ENCODE measurements at regions not wholly inside any gene's neighbourhood (a gene's known extent, or its start where the extent isn't known, plus 50 kb on each side); places are given as distances from the start of the nearest gene placed in this dataset.

- Histone ChIP-seq H3K27ac (replicated peaks) (no peak overlapping the region), H3K4me3 (replicated peaks; ENCODE audit: insufficient read depth, low read length) (no peak overlapping the region), H3K27me3 (ENCODE audit: insufficient read depth, poor library complexity, severe bottlenecking) (no peaks in the 10 kb centered on the region)
- no peak for DNase-seq (ENCODE audit: low read depth in 1 of 2, low spot score in 1 of 2)
- TF ChIP-seq POLR2AphosphoS5 (IDR thresholded peaks at IDR 0.05; ENCODE audit: low read depth) = no peak
- TF ChIP-seq GABPA (IDR thresholded peaks at IDR 0.05; ENCODE audit: low read depth) = no peak
- no peak for TF ChIP-seq CTCF (IDR thresholded peaks at IDR 0.05; ENCODE audit: insufficient read depth, low read length)
- no peak for TF ChIP-seq SPI1 (IDR thresholded peaks at IDR 0.05; ENCODE audit: borderline replicate concordance, low read depth)
- TF ChIP-seq REST (IDR thresholded peaks at IDR 0.05; ENCODE audit: insufficient replicate concordance, low read depth) = no peak
Observed at GRCh38 chr4:187141101-187141500, 417.4 kb upstream of the FAT1 start.

- no peak overlapping the region for H3K27ac ChIP-seq (replicated peaks)
- H3K27me3 ChIP-seq (ENCODE audit: insufficient read depth, poor library complexity, severe bottlenecking) = no peaks in the 10 kb centered on the region
- TF ChIP-seq CTCF (IDR thresholded peaks at IDR 0.05; ENCODE audit: insufficient read depth, low read length) (no peak), GABPA (IDR thresholded peaks at IDR 0.05; ENCODE audit: low read depth) (no peak), SPI1 (IDR thresholded peaks at IDR 0.05; ENCODE audit: borderline replicate concordance, low read depth) (no peak), POLR2AphosphoS5 (IDR thresholded peaks at IDR 0.05; ENCODE audit: low read depth) (no peak), REST (IDR thresholded peaks at IDR 0.05; ENCODE audit: insufficient replicate concordance, low read depth) (no peak)
- no peak overlapping the region for H3K4me3 ChIP-seq (replicated peaks; ENCODE audit: insufficient read depth, low read length)
- no peak for DNase-seq (ENCODE audit: low read depth in 1 of 2, low spot score in 1 of 2)
Observed at GRCh38 chr4:187149229-187149945, 425.7 kb upstream of the FAT1 start.

GRCh38 chr4:187157380-187157958, 433.8 kb upstream of the FAT1 start:
- H3K4me3 ChIP-seq (replicated peaks; ENCODE audit: insufficient read depth, low read length) = no peak overlapping the region
- TF ChIP-seq REST (IDR thresholded peaks at IDR 0.05; ENCODE audit: insufficient replicate concordance, low read depth) = no peak
- no peak for TF ChIP-seq POLR2AphosphoS5 (IDR thresholded peaks at IDR 0.05; ENCODE audit: low read depth)
- no peak for TF ChIP-seq SPI1 (IDR thresholded peaks at IDR 0.05; ENCODE audit: borderline replicate concordance, low read depth)
- no peak for TF ChIP-seq CTCF (IDR thresholded peaks at IDR 0.05; ENCODE audit: insufficient read depth, low read length)
- TF ChIP-seq GABPA (IDR thresholded peaks at IDR 0.05; ENCODE audit: low read depth) = no peak
- H3K27ac ChIP-seq (replicated peaks) = no peak overlapping the region
- H3K27me3 ChIP-seq (ENCODE audit: insufficient read depth, poor library complexity, severe bottlenecking) = no peaks in the 10 kb centered on the region
- DNase-seq (ENCODE audit: low read depth in 1 of 2, low spot score in 1 of 2) = no peak
